HG02970 (cell line): ENCODE measurements at regions not wholly inside any gene's neighbourhood (a gene's known extent, or its start where the extent isn't known, plus 50 kb on each side); places are given as distances from the start of the nearest gene placed in this dataset.
"Not testable (repeated sequence)": the region's sequence is repeated elsewhere in the genome, so short reads cannot be mapped to it uniquely, and the experiment has no call there.

Source experiments
- ATAC-seq: cut with Tn5 transposase; IDR thresholded peaks from one replicate; pipeline ENCODE4 v1.9.1; 2021; ENCODE audit warnings: mild to moderate bottlenecking, moderate library complexity, moderate number of reproducible peaks; ENCODE audit not compliant: unreplicated experiment, low FRiP score

- ATAC-seq: no peak
These were observed 824.6 kb upstream of the NEGR1 start for GRCh38 chr1:73106931-73107330.

DNA sequence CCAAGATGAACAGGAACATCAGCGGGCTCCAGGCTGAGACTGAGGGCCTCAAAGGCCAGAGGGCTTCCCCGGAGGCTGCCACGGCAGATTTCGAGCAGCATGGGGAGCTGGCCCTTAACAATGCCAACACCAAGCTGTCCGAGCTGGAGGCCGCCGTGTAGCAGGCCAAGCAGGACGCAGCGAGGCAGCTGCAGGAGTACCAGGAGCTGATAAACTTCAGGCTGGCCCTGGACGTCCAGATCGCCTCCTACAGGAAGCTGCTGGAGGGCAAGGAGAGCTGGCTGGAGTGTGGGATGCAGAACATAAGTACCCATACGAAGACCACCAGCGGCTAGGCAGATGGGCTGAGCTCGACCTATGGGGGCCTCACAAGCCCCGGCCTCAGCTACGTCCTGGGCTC, 823.4 kb upstream of the NEGR1 start:
- no peak for ATAC-seq

DNA sequence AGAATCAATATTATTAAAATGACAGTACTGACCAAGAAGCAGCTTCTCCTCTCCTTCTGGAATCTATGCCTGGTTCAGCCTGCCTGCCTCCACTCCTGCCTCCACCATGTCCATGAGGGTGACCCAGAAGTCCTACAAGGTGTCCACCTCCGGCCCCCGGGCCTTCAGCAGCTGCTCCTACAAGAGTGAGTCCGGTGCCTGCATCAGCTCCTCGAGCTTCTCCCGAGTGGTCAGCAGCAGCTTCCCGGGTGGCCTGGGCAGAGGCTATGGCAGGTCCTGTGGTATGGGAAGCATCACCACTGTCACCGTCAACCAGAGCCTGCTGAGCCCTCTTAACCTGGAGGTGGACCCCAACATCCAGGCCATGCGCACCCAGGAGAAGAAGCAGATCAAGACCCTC, 822.4 kb upstream of the NEGR1 start:
- ATAC-seq: no peak

DNA sequence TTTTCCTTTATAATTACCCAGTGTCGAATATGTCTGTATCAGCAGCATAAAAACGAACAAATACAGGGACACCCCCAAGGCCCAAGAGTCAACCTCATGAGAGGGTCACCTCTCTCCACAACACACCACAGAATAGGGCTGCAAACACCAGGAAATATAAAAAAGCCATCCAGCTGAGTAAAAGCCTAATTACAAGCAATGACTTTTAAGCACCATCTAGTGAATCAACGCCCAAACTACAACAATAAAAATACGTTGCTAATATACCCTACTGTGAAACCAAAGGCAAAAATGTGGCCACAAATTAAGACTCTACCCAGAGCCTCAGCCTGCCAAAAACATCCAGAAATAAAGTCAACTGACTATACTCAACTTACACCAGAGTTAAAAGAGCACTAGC, 817.9 kb upstream of the NEGR1 start:
- no peak for ATAC-seq

DNA sequence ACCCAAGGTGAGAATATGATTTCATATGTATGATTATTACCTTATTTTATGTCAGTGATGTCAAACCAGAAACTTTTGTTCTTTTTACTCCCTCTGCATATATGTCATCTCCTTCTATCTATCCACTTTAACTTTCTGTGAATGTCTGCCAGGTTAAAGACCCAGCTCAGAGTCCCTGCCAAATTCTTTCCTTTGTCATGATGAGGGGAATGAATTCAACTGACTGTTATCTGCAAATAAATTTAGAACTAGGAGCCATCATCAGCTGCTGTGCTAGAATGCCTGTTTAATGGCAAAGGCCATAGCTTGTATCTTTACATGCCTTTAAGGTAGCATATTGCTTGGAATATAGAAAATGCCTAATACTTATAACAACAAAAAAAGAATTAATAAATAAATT, 815.6 kb upstream of the NEGR1 start:
- no peak for ATAC-seq

DNA sequence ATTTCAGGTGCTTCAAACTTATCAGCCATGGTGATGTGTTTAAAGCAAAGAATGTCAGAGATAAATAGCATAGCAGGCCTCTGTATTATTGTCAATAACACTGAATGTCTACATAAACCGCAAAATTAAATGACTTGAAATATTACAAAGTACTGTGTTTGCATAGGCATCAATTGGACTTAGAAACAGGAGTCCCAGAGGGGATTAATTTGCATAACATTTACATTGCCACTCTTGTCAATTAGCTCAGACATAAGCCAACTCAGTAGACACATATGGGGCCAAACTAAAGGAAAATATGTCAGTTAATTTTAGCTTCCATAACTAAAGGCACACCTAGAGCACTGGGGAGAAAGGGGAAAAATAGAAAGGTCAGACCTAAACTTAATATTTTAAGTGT, 814.5 kb upstream of the NEGR1 start:
- no peak for ATAC-seq

- no peak for ATAC-seq
These were observed 810.0 kb upstream of the NEGR1 start for GRCh38 chr1:73092383-73092782.

DNA sequence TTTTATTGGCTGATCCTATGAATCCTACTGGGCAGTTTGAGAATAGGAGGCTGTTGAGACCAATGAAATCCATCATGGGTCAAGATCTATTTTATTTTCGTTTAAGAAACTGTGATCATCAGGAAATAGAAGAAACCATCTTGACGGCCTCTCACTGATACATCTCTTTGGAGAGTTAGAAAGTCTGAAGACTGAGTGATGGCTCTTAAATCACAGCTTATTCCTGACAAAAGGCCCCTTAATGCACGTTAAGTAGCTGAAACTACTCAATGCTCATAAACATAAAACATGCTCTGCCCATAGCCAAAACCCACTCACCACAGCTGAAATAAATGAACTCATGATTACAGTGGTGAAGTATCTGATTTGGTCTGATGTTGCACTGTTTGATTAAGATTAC, 784.5 kb upstream of the NEGR1 start:
- ATAC-seq: no peak

GRCh38 chr1:73065339-73066041, 783.2 kb upstream of the NEGR1 start:
- ATAC-seq: no peak

GRCh38 chr1:73056826-73057225, 774.5 kb upstream of the NEGR1 start:
- ATAC-seq: no peak

GRCh38 chr1:73044241-73045036, 762.1 kb upstream of the NEGR1 start:
- no peak for ATAC-seq

DNA sequence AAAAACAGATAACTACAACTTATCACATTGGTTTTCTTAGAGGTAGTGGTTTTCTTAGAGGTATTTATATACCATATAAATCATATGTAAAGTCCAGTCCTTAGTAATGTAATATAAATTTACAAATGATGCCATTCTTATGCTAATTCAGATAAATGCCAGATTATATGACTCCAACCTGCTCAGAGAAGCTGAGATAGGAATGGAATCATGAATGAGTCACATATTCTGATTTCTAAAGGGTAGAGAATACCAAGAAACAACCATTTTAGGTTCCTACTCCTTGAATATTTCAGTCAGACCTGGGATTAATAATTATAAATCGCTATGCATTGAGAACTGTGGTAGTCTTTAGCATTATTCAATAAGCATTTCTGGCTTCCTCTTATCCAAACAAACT, 760.1 kb upstream of the NEGR1 start:
- no peak for ATAC-seq

DNA sequence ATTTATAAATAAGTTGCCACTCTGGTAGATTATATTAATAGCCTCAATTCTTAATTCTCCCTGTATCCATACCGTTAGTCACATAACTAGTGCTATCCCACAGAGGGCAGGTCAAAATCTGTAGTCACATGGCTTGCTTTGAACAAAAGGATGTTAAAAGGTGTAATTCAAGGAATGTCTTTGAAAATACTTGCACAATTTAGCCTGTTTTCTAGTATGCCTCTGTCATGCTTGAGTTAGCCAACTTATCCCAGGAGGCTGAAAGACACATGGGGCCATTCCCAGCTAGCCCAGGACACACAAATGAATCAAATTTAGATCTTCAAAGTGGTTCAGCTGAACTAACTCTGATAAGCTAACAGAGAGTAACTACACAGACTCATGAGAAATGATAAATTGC, 758.5 kb upstream of the NEGR1 start:
- ATAC-seq: no peak

- no peak for ATAC-seq
These were observed 751.9 kb upstream of the NEGR1 start for GRCh38 chr1:73034271-73034670.

DNA sequence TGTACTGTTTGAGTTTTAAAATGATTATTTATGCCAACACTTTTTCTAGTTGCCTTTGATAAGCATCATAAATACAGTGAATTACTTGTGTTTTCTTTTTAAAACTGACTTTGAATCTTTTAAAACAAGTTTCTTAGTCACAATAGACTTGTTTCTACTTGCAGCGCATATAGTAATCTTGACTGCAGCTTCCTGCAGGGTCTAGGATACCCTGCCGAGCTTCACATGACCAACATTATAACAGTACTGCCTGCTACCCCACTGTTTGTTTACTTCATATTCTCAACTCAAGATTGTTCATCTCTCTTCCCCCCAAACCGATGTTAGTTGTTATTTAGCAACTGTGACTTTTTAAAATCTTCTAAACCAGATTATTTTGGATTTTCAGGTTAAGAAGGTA, 751.3 kb upstream of the NEGR1 start:
- no peak for ATAC-seq

GRCh38 chr1:73029571-73029970, 747.2 kb upstream of the NEGR1 start:
- no peak for ATAC-seq

GRCh38 chr1:73026114-73026513, 743.8 kb upstream of the NEGR1 start:
- ATAC-seq: no peak

GRCh38 chr1:73009938-73010337, 727.6 kb upstream of the NEGR1 start:
- ATAC-seq: no peak

- ATAC-seq: no peak
These were observed 727.0 kb upstream of the NEGR1 start for GRCh38 chr1:73009311-73009710.

GRCh38 chr1:72997624-72998023, 715.3 kb upstream of the NEGR1 start:
- ATAC-seq: no peak

GRCh38 chr1:72997041-72997440, 714.7 kb upstream of the NEGR1 start:
- no peak for ATAC-seq

- not testable (repeated sequence) for ATAC-seq
These were observed 705.5 kb upstream of the NEGR1 start for GRCh38 chr1:72987871-72988270.
